PC-3 (cell line): ENCODE measurements at regions not wholly inside any gene's neighbourhood (a gene's known extent, or its start where the extent isn't known, plus 50 kb on each side); places are given as distances from the start of the nearest gene placed in this dataset.
A peak's percentile ranks its signal among the peaks of the same experiment; 100 is the strongest.

Experiments
- ATAC-seq: fragments of 200-7000 bp; cut with Tn5 transposase; 2 replicates; pipeline ENCODE4 v1.9.1; 2020; ENCODE audit warnings: mild to moderate bottlenecking, moderate library complexity
- BruUV-seq: library from RNA; stranded (reverse); fragments of 400-500 nt; replicated peaks from 2 replicates; lab custom pipeline; 2021; lab: Mats Ljungman, UMichigan
- CTCF ChIA-PET: fragments of 300-600 bp; sonication (Branson Sonifier 250); formaldehyde crosslinking; loops from one replicate; lab custom pipeline; 2022; ENCODE audit warnings: antibody characterized with exemption; lab: Charles Lee
- POLR2A ChIA-PET: fragments of 300-600 bp; sonication (Branson Sonifier 250); formaldehyde crosslinking; loops from one replicate; lab custom pipeline; 2022; ENCODE audit warnings: antibody characterized with exemption; ENCODE audit not compliant: unreplicated experiment; lab: Charles Lee
- DNase-seq: peaks from one replicate; pipeline ENCODE4 v3.0.0-alpha.2; 2015
- H2AFZ ChIP-seq: fragments of 300-600 bp; sonication (generic); 2 replicates; pipeline ENCODE4 v1.6.0; 2016; ENCODE audit warnings: antibody characterized with exemption, low read length
- H3F3A ChIP-seq: fragments of 300-600 bp; sonication (generic); one replicate; pipeline ENCODE4 v1.6.0; 2017; ENCODE audit warnings: antibody characterized with exemption, low read length, control low read depth, mild to moderate bottlenecking; ENCODE audit not compliant: unreplicated experiment
- H3K27ac ChIP-seq: fragments of 300-600 bp; sonication (generic); 2 replicates; pipeline ENCODE4 v1.5.1; 2016; ENCODE audit warnings: mild to moderate bottlenecking, low read length
- H3K27me3 ChIP-seq: fragments of 300-600 bp; sonication (generic); 2 replicates; pipeline ENCODE4 v1.6.1; 2016; ENCODE audit warnings: low read length, mixed read lengths
- H3K36me3 ChIP-seq: fragments of 300-600 bp; sonication (generic); 2 replicates; pipeline ENCODE4 v1.6.1; 2016; ENCODE audit warnings: low read depth, mixed run types, low read length, mixed read lengths
- H3K4me1 ChIP-seq: fragments of 300-600 bp; sonication (generic); 2 replicates; pipeline ENCODE4 v1.5.1; 2016; ENCODE audit warnings: low read length; ENCODE audit not compliant: insufficient read depth
- H3K4me2 ChIP-seq: fragments of 300-600 bp; sonication (generic); 2 replicates; pipeline ENCODE4 v1.6.0; 2016; ENCODE audit warnings: low read length
- H3K4me3 ChIP-seq: fragments of 300-600 bp; sonication (generic); 2 replicates; pipeline ENCODE4 v1.5.1; 2016; ENCODE audit warnings: mild to moderate bottlenecking, low read length, mixed read lengths
- H3K79me2 ChIP-seq: fragments of 300-600 bp; sonication (generic); 2 replicates; pipeline ENCODE4 v1.6.1; 2017; ENCODE audit warnings: low read length, mixed read lengths
- H3K9ac ChIP-seq: fragments of 300-600 bp; sonication (generic); 2 replicates; pipeline ENCODE4 v1.6.0; 2016; ENCODE audit warnings: mild to moderate bottlenecking, low read length
- H3K9me2 ChIP-seq: fragments of 300-600 bp; sonication (generic); replicated peaks from 2 replicates; pipeline ENCODE4 v1.6.1; 2016; ENCODE audit warnings: mixed run types, low read length, mixed read lengths
- H3K9me3 ChIP-seq: fragments of 300-600 bp; sonication (generic); 2 replicates; pipeline ENCODE4 v1.6.1; 2016; ENCODE audit warnings: low read length, mixed read lengths
- H4K20me1 ChIP-seq: fragments of 300-600 bp; sonication (generic); 2 replicates; pipeline ENCODE4 v1.6.1; 2016; ENCODE audit warnings: low read length, mixed read lengths
- EZH2 ChIP-seq: fragments of 300-600 bp; sonication (generic); IDR thresholded peaks from one replicate; pipeline ENCODE4 v1.6.1; 2017; ENCODE audit warnings: antibody characterized with exemption, mild to moderate bottlenecking, low read length; ENCODE audit not compliant: unreplicated experiment
- EZH2phosphoT487 ChIP-seq: fragments of 300-600 bp; sonication (generic); IDR thresholded peaks from 2 replicates; pipeline ENCODE4 v1.6.1; 2018; ENCODE audit warnings: mild to moderate bottlenecking, antibody characterized with exemption, low read length, borderline replicate concordance
- intact Hi-C: fragments of 100-400 bp; cut with micrococcal nuclease; formaldehyde crosslinking; loops from 2 replicates; pipeline ENCODE4 v1.9.0; 2023
- TF ChIP-seq, protein P1 (sequence below): fragments of 300-600 bp; sonication (generic); conservative IDR thresholded peaks from 2 replicates; pipeline ENCODE4 v1.5.1; 2017; ENCODE audit warnings: antibody characterized with exemption, low read depth, mild to moderate bottlenecking, low read length

DNA sequence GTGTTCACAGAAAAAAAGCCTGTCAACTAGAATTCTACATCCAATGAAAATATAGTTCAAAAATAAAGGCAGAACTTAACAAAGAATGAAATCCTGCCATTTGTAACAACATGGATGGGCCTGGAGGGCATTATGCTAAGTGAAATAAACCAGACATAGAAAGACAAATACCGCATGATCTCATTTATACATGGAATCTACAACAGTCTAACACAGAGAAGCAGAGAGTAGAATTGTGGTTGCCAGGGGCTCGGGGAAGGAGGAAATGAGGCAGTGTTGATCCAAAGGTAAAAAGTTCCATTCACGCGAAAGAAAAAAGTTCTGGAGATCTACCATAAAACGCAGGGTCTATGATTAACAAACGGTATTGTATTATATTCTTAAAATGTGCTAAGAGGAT is 282.6 kb downstream of the MRPL39 start:
- CTCF ChIA-PET, result no interaction called here
- Histone ChIP-seq H3K9me3 (no peaks in the 10 kb centered on the region), H3K4me1 (peaks cover 26% of the 10 kb centered on the region), H3K4me2 (no peak overlapping the region), H3K79me2 (no peaks in the 10 kb centered on the region), H2AFZ (no peak overlapping the region), H3K4me3 (no peak overlapping the region), H4K20me1 (no peaks in the 10 kb centered on the region), H3K9me2 (no peaks in the 10 kb centered on the region), H3K27me3 (no peaks in the 10 kb centered on the region), H3K36me3 (no peaks in the 10 kb centered on the region), H3F3A (no peaks in the 10 kb centered on the region), H3K9ac (no peak overlapping the region), H3K27ac (no peak overlapping the region)
- TF ChIP-seq EZH2 (no peak), EZH2phosphoT487 (no peak)
- TF ChIP-seq, protein P1, sequence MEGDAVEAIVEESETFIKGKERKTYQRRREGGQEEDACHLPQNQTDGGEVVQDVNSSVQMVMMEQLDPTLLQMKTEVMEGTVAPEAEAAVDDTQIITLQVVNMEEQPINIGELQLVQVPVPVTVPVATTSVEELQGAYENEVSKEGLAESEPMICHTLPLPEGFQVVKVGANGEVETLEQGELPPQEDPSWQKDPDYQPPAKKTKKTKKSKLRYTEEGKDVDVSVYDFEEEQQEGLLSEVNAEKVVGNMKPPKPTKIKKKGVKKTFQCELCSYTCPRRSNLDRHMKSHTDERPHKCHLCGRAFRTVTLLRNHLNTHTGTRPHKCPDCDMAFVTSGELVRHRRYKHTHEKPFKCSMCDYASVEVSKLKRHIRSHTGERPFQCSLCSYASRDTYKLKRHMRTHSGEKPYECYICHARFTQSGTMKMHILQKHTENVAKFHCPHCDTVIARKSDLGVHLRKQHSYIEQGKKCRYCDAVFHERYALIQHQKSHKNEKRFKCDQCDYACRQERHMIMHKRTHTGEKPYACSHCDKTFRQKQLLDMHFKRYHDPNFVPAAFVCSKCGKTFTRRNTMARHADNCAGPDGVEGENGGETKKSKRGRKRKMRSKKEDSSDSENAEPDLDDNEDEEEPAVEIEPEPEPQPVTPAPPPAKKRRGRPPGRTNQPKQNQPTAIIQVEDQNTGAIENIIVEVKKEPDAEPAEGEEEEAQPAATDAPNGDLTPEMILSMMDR, result no peak
- no peak for DNase-seq
- BruUV-seq, result no TSS peak
- intact Hi-C loops, result loop anchor here (5.0 kb wide), 1 partner anchor 157 kb away; no protein-coding TSS in a partner anchor
- POLR2A ChIA-PET, result no interaction called here
- no peak for ATAC-seq

- H3K4me1 ChIP-seq, result peaks cover 14% of the 10 kb centered on the region
- no peaks in the 10 kb centered on the region for H3K79me2 ChIP-seq
- DNase-seq, result no peak
- no peaks in the 10 kb centered on the region for H3K27me3 ChIP-seq
- no peak for ATAC-seq
- H3K9me2 ChIP-seq, result no peaks in the 10 kb centered on the region
- no peak overlapping the region for H3K4me3 ChIP-seq
- no peak overlapping the region for H3K27ac ChIP-seq
- no peaks in the 10 kb centered on the region for H3K9me3 ChIP-seq
- no peak overlapping the region for H2AFZ ChIP-seq
- H3K4me2 ChIP-seq, result no peak overlapping the region
- POLR2A ChIA-PET, result no interaction called here
- H3K36me3 ChIP-seq, result no peaks in the 10 kb centered on the region
- no peak overlapping the region for H3K9ac ChIP-seq
- CTCF ChIA-PET, result no interaction called here
- intact Hi-C loops, result no loop called here
- H4K20me1 ChIP-seq, result no peaks in the 10 kb centered on the region
- TF ChIP-seq EZH2 (no peak), EZH2phosphoT487 (no peak)
- TF ChIP-seq, protein P1, result no peak
- H3F3A ChIP-seq, result no peaks in the 10 kb centered on the region
- BruUV-seq, result no TSS peak
Observed at GRCh38 chr21:25323356-25323949, 283.8 kb downstream of the MRPL39 start.

- DNase-seq (no peak), ATAC-seq (peak; percentile 20)
- ChIA-PET CTCF (interaction anchor here (0.6 to 1.6 kb wide), 2 partner anchors 20 to 31 kb away, joined by 5 to 6 read pairs; no protein-coding TSS in a partner anchor), POLR2A (interaction anchor here (0.7 kb wide), 1 partner anchor 84 kb away, joined by 3 read pairs; no protein-coding TSS in a partner anchor)
- no peaks in the 10 kb centered on the region for H3K9me2 ChIP-seq
- no peak for TF ChIP-seq EZH2phosphoT487
- no peak for TF ChIP-seq EZH2
- TF ChIP-seq, protein P1, result no peak; the same call in 1 of the 2 replicates
- H3K27ac ChIP-seq, result no peak overlapping the region
- H3K9ac ChIP-seq, result no peak overlapping the region
- peaks cover 5% of the 10 kb centered on the region for H3K9me3 ChIP-seq
- no peaks in the 10 kb centered on the region for H3K79me2 ChIP-seq
- peak overlapping the region; percentile 72 for H3K4me2 ChIP-seq
- no TSS peak for BruUV-seq
- H4K20me1 ChIP-seq, result no peaks in the 10 kb centered on the region
- intact Hi-C loops, result loop anchor here (1.0 to 5.0 kb wide), 4 partner anchors 31 to 418 kb away; no protein-coding TSS in a partner anchor
- H3F3A ChIP-seq, result no peaks in the 10 kb centered on the region
- peak overlapping the region; percentile 37; the same call in 1 of the 2 replicates for H3K4me3 ChIP-seq
- no peaks in the 10 kb centered on the region for H3K36me3 ChIP-seq
- H3K27me3 ChIP-seq, result no peaks in the 10 kb centered on the region
- H2AFZ ChIP-seq, result peak overlapping the region; percentile 65
- H3K4me1 ChIP-seq, result 0 out of 2 replicates have a peak, but pooled peaks cover 8% of the 10 kb centered on the region
Observed at GRCh38 chr21:25314247-25314646, 293.0 kb downstream of the MRPL39 start.
